OCI-LY1 (cell line): ENCODE measurements at regions not wholly inside any gene's neighbourhood (a gene's known extent, or its start where the extent isn't known, plus 50 kb on each side); places are given as distances from the start of the nearest gene placed in this dataset.

Experiments used
- H2AFZ ChIP-seq: fragments of 200-600 bp; sonication (generic), shearing (Covaris generic); 2 replicates; pipeline ENCODE4 v1.6.0; 2014; ENCODE audit warnings: antibody characterized with exemption, mild to moderate bottlenecking, low read length
- H3F3A ChIP-seq: fragments of 200-600 bp; sonication (generic), shearing (Covaris generic); 2 replicates; pipeline ENCODE4 v1.6.0; 2014; ENCODE audit warnings: mild to moderate bottlenecking, antibody characterized with exemption, low read length, moderate library complexity; ENCODE audit not compliant: insufficient read depth
- H3K27ac ChIP-seq: fragments of 200-600 bp; sonication (generic); 2 replicates; pipeline ENCODE4 v1.5.1; 2014; ENCODE audit warnings: low read length, mixed run types, mild to moderate bottlenecking, low read depth; ENCODE audit not compliant: poor library complexity, severe bottlenecking
- H3K27me3 ChIP-seq: fragments of 200-600 bp; sonication (generic); 2 replicates; pipeline ENCODE4 v1.6.0; 2014; ENCODE audit warnings: antibody characterized with exemption, mild to moderate bottlenecking, low read length, moderate library complexity; ENCODE audit not compliant: insufficient read depth
- H3K36me3 ChIP-seq: fragments of 200-600 bp; sonication (generic); 2 replicates; pipeline ENCODE4 v1.6.1; 2014; ENCODE audit warnings: mild to moderate bottlenecking, antibody characterized with exemption, low read length, moderate library complexity, mixed read lengths; ENCODE audit not compliant: insufficient read depth
- H3K4me1 ChIP-seq: fragments of 200-600 bp; sonication (generic); 2 replicates; pipeline ENCODE4 v1.5.1; 2014; ENCODE audit warnings: mild to moderate bottlenecking, low read length, moderate library complexity; ENCODE audit not compliant: insufficient read depth, severe bottlenecking
- H3K4me2 ChIP-seq: fragments of 200-600 bp; sonication (generic), shearing (Covaris generic); 2 replicates; pipeline ENCODE4 v1.6.1; 2014; ENCODE audit warnings: low read length
- H3K4me3 ChIP-seq: fragments of 200-600 bp; sonication (generic); 2 replicates; pipeline ENCODE4 v1.5.1; 2014; ENCODE audit warnings: low read length, low read depth, mild to moderate bottlenecking, mixed read lengths; ENCODE audit not compliant: poor library complexity, severe bottlenecking
- H3K79me2 ChIP-seq: fragments of 200-600 bp; shearing (Covaris generic); 2 replicates; pipeline ENCODE4 v1.6.1; 2016; ENCODE audit warnings: mixed run types, low read length, mixed read lengths; ENCODE audit not compliant: insufficient read depth
- H3K9ac ChIP-seq: fragments of 200-600 bp; sonication (generic), shearing (Covaris generic); 2 replicates; pipeline ENCODE4 v1.6.1; 2014; ENCODE audit warnings: mild to moderate bottlenecking, low read length, mixed read lengths
- H3K9me2 ChIP-seq: fragments of 200-600 bp; sonication (generic), shearing (Covaris generic); 2 replicates; pipeline ENCODE4 v1.6.1; 2014; ENCODE audit warnings: low read depth, mild to moderate bottlenecking, low read length, mixed read lengths
- H3K9me3 ChIP-seq: fragments of 200-600 bp; shearing (Covaris generic); 2 replicates; pipeline ENCODE4 v1.6.1; 2014; ENCODE audit warnings: low read length, mixed read lengths
- H4K20me1 ChIP-seq: fragments of 200-600 bp; sonication (generic), shearing (Covaris generic); 2 replicates; pipeline ENCODE4 v1.6.0; 2016; ENCODE audit warnings: mild to moderate bottlenecking, low read length; ENCODE audit not compliant: insufficient read depth
- CTCF ChIP-seq: fragments of 200-600 bp; sonication (generic), shearing (Covaris generic); IDR thresholded peaks from 2 replicates; pipeline ENCODE4 v1.5.1; 2017; ENCODE audit warnings: mild to moderate bottlenecking, antibody characterized with exemption, low read length, moderate library complexity, mixed read lengths
- EZH2 ChIP-seq: fragments of 200-600 bp; sonication (generic), shearing (Covaris generic); IDR thresholded peaks from 2 replicates; pipeline ENCODE4 v1.8.0; 2017; ENCODE audit warnings: borderline replicate concordance, mixed run types, mild to moderate bottlenecking, antibody characterized with exemption, low read length, moderate library complexity, mixed read lengths

GRCh38 chr13:30026093-30026492, 175.7 kb upstream of the UBL3 start:
- Histone ChIP-seq H4K20me1 (no peaks in the 10 kb centered on the region), H3K79me2 (no peaks in the 10 kb centered on the region), H3K9ac (no peak overlapping the region), H3F3A (no peaks in the 10 kb centered on the region), H3K4me2 (no peak overlapping the region), H3K9me3 (no peaks in the 10 kb centered on the region), H3K9me2 (no peaks in the 10 kb centered on the region), H3K36me3 (no peaks in the 10 kb centered on the region), H3K27me3 (peaks cover 4% of the 10 kb centered on the region), H3K4me1 (no peaks in the 10 kb centered on the region), H2AFZ (no peak overlapping the region), H3K27ac (no peak overlapping the region), H3K4me3 (no peak overlapping the region)
- TF ChIP-seq EZH2 (no peak), CTCF (no peak)

- Histone ChIP-seq H3K9me3 (no peaks in the 10 kb centered on the region), H3K79me2 (no peaks in the 10 kb centered on the region), H3F3A (no peaks in the 10 kb centered on the region), H3K4me1 (no peaks in the 10 kb centered on the region), H3K9ac (no peak overlapping the region), H4K20me1 (no peaks in the 10 kb centered on the region), H2AFZ (no peak overlapping the region), H3K9me2 (no peaks in the 10 kb centered on the region), H3K27ac (no peak overlapping the region), H3K27me3 (peaks cover 4% of the 10 kb centered on the region), H3K4me3 (no peak overlapping the region), H3K36me3 (no peaks in the 10 kb centered on the region), H3K4me2 (no peak overlapping the region)
- TF ChIP-seq EZH2 (no peak), CTCF (no peak)
These were observed 174.9 kb upstream of the UBL3 start for GRCh38 chr13:30025351-30025750.

- Histone ChIP-seq H3F3A (no peaks in the 10 kb centered on the region), H3K36me3 (no peaks in the 10 kb centered on the region), H3K4me1 (no peaks in the 10 kb centered on the region), H4K20me1 (no peaks in the 10 kb centered on the region), H3K27ac (no peak overlapping the region), H2AFZ (no peak overlapping the region), H3K9me3 (no peaks in the 10 kb centered on the region), H3K4me3 (no peak overlapping the region), H3K79me2 (no peaks in the 10 kb centered on the region), H3K9me2 (no peaks in the 10 kb centered on the region), H3K27me3 (peaks cover 4% of the 10 kb centered on the region), H3K9ac (no peak overlapping the region), H3K4me2 (no peak overlapping the region)
- TF ChIP-seq CTCF, result no peak
- no peak for TF ChIP-seq EZH2
These were observed 173.9 kb upstream of the UBL3 start for GRCh38 chr13:30024125-30024865.
